Hematopoietic multipotent progenitor cell (in vitro differentiated cells): ENCODE measurements at regions not wholly inside any gene's neighbourhood (a gene's known extent, or its start where the extent isn't known, plus 50 kb on each side); places are given as distances from the start of the nearest gene placed in this dataset.

Source experiments
- DNase-seq, 3 donors: peaks; one replicate each; pipeline ENCODE4 v3.0.0-alpha.2; 2011 to 2015; ENCODE audit warnings: low read depth in 2 of 3, low spot score in 2 of 3

GRCh38 chr21:43304621-43305335, 122.2 kb downstream of the SIK1 start:
- no peak for DNase-seq

GRCh38 chr21:43304206-43304605, 122.7 kb downstream of the SIK1 start:
- DNase-seq = no peak

GRCh38 chr21:43303275-43304178, 123.4 kb downstream of the SIK1 start:
- DNase-seq = no peak

- DNase-seq = no peak
Observed at GRCh38 chr21:43302769-43303168, 124.2 kb downstream of the SIK1 start.

- DNase-seq = no peak
Observed at GRCh38 chr21:43302062-43302700, 124.8 kb downstream of the SIK1 start.

GRCh38 chr21:43301409-43302061, 125.4 kb downstream of the SIK1 start:
- no peak for DNase-seq

- no peak for DNase-seq
Observed at GRCh38 chr21:43300496-43301408, 126.2 kb downstream of the SIK1 start.

GRCh38 chr21:43299441-43300277, 127.3 kb downstream of the SIK1 start:
- DNase-seq = no peak

GRCh38 chr21:43298546-43299440, 128.1 kb downstream of the SIK1 start:
- no peak for DNase-seq

- no peak for DNase-seq
Observed at GRCh38 chr21:43297989-43298388, 128.9 kb downstream of the SIK1 start.

GRCh38 chr21:43297391-43297981, 128.7 kb downstream of the CRYAA start:
- no peak for DNase-seq

- DNase-seq = no peak
Observed at GRCh38 chr21:43295066-43295958, 126.5 kb downstream of the CRYAA start.

GRCh38 chr21:43294194-43294902, 125.5 kb downstream of the CRYAA start:
- DNase-seq = no peak

- no peak for DNase-seq
Observed at GRCh38 chr21:43292866-43293142, 124.0 kb downstream of the CRYAA start.

- no peak for DNase-seq
Observed at GRCh38 chr21:43292041-43292865, 123.4 kb downstream of the CRYAA start.
